ENCODE measurements at regions not wholly inside any gene's neighbourhood (a gene's known extent, or its start where the extent isn't known, plus 50 kb on each side); places are given as distances from the start of the nearest gene placed in this dataset.

DNA sequence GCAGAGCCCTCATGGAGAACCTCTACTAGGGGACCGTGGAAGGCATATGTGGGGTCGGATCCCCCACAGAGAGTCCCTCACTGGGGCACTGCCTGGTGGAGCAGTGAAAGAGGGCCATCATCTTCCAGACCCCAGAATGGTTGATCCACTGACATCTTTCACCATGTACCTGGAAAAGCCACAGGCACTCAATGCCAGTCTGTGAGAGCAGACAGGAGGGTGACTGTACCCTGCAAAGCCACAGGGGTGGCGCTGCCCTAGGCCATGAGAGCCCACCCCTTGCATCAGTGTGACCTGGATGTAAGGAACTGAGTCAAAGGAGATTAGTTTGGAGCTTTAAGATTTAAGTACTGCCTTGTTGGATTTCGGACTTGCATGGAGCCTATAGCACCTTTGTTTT, 1276.7 kb upstream of the PRMT6 start (continued):
- TF ChIP-seq DPF2 (IDR thresholded peaks at IDR 0.05), result no peak

DNA sequence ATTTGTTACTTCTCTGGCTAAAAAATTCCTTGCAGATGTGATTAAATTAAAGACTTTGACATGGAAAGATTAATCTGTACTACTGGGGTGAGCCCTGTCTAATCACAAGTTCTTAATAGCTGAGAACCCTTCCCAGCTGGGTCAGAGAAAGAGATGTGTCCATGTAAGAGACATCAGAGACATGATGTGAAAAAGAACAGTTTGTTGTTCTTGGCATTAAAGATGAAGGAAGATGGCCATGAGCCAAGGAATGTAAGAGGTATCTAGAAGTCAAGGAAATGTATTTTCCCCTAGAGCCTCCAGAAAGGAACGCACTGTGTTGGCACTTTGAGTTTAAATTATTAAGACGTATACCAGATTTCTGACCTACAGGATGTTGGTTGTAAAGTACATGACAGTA, 1271.5 kb upstream of the PRMT6 start:
- ChIA-PET RAD21 (ENCODE audit: unreplicated experiment) (no interaction called here), POLR2A (no interaction called here), SMC1A (ENCODE audit: uncharacterized antibody, unreplicated experiment) (interaction anchor here (2.9 kb wide), 1 partner anchor 9 kb away, joined by 9 read pairs; no protein-coding TSS in a partner anchor), CTCF (interaction anchor here (1.0 kb wide), 1 partner anchor 1137 kb away, joined by 4 read pairs; no protein-coding TSS in a partner anchor)
- FAIRE-seq (no peak), ATAC-seq (no peak), DNase-seq (ENCODE audit: low read depth, low spot score) (no peak)
- whole genome bisulfite sequencing (ENCODE audit: insufficient coverage, insufficient replicate concordance, low lambda C conversion rate, missing lambda C conversion rate), result 64% methylated on average over 2 of the region's 2 CpGs
- Histone ChIP-seq H3K9me3 (replicated peaks; ENCODE audit: control insufficient read depth, insufficient read depth, low read length) (no peaks in the 10 kb centered on the region), H3K27ac (ENCODE audit: control insufficient read depth, insufficient read depth) (no peak overlapping the region), H4K20me1 (ENCODE audit: control insufficient read depth, insufficient read depth) (no peaks in the 10 kb centered on the region), H3K4me1 (ENCODE audit: control insufficient read depth, insufficient read depth, low read length) (no peaks in the 10 kb centered on the region), H3K4me2 (ENCODE audit: control insufficient read depth, insufficient read depth) (no peak overlapping the region), H2AFZ (ENCODE audit: control insufficient read depth, low read depth, low read length) (no peak overlapping the region), H3K27me3 (replicated peaks in 1 of 2; ENCODE audit: control insufficient read depth in 2 of 2, insufficient read depth in 2 of 2, low read length in 1 of 2) (no peaks in the 10 kb centered on the region), H3K4me3 (no peak overlapping the region), H3K36me3 (ENCODE audit: control insufficient read depth in 2 of 2, insufficient read depth in 2 of 2, low read length in 1 of 2) (no peaks in the 10 kb centered on the region), H3K79me2 (ENCODE audit: control insufficient read depth, insufficient read depth, low read length) (no peaks in the 10 kb centered on the region), H3K9ac (ENCODE audit: control insufficient read depth, insufficient read depth, low read length) (no peak overlapping the region)
- intact Hi-C loops (cut with micrococcal nuclease; ENCODE audit: unreplicated experiment), result no loop called here
- in situ Hi-C loops (cut with MboI), result no loop called here
- no TSS peak for BruUV-seq (replicated peaks)
- TF ChIP-seq, protein P1, sequence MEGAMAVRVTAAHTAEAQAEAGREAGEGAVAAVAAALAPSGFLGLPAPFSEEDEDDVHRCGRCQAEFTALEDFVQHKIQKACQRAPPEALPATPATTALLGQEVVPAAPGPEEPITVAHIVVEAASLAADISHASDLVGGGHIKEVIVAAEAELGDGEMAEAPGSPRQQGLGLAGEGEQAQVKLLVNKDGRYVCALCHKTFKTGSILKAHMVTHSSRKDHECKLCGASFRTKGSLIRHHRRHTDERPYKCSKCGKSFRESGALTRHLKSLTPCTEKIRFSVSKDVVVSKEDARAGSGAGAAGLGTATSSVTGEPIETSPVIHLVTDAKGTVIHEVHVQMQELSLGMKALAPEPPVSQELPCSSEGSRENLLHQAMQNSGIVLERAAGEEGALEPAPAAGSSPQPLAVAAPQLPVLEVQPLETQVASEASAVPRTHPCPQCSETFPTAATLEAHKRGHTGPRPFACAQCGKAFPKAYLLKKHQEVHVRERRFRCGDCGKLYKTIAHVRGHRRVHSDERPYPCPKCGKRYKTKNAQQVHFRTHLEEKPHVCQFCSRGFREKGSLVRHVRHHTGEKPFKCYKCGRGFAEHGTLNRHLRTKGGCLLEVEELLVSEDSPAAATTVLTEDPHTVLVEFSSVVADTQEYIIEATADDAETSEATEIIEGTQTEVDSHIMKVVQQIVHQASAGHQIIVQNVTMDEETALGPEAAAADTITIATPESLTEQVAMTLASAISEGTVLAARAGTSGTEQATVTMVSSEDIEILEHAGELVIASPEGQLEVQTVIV (IDR thresholded peaks at IDR 0.05; ENCODE audit: borderline replicate concordance, partially characterized antibody), result no peak
- TF ChIP-seq, protein P2, sequence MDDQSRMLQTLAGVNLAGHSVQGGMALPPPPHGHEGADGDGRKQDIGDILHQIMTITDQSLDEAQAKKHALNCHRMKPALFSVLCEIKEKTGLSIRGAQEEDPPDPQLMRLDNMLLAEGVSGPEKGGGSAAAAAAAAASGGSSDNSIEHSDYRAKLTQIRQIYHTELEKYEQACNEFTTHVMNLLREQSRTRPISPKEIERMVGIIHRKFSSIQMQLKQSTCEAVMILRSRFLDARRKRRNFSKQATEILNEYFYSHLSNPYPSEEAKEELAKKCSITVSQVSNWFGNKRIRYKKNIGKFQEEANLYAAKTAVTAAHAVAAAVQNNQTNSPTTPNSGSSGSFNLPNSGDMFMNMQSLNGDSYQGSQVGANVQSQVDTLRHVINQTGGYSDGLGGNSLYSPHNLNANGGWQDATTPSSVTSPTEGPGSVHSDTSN (IDR thresholded peaks at IDR 0.05; ENCODE audit: insufficient replicate concordance, low read depth, low read length), result no peak
- no peak for TF ChIP-seq SUZ12 (IDR thresholded peaks at IDR 0.05; ENCODE audit: unreplicated experiment)
- no peak for TF ChIP-seq SREBF1 (IDR thresholded peaks at IDR 0.05; ENCODE audit: low read length)
- TF ChIP-seq, protein P3, sequence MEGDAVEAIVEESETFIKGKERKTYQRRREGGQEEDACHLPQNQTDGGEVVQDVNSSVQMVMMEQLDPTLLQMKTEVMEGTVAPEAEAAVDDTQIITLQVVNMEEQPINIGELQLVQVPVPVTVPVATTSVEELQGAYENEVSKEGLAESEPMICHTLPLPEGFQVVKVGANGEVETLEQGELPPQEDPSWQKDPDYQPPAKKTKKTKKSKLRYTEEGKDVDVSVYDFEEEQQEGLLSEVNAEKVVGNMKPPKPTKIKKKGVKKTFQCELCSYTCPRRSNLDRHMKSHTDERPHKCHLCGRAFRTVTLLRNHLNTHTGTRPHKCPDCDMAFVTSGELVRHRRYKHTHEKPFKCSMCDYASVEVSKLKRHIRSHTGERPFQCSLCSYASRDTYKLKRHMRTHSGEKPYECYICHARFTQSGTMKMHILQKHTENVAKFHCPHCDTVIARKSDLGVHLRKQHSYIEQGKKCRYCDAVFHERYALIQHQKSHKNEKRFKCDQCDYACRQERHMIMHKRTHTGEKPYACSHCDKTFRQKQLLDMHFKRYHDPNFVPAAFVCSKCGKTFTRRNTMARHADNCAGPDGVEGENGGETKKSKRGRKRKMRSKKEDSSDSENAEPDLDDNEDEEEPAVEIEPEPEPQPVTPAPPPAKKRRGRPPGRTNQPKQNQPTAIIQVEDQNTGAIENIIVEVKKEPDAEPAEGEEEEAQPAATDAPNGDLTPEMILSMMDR (IDR thresholded peaks at IDR 0.05 in 2 of 3, conservative IDR thresholded peaks at IDR 0.05 in 1 of 3; ENCODE audit: control insufficient read depth in 2 of 3, extremely low read depth in 1 of 3, insufficient read depth in 1 of 3, low read depth in 3 of 3, low read length in 3 of 3), result no peak
- TF ChIP-seq, protein P4, sequence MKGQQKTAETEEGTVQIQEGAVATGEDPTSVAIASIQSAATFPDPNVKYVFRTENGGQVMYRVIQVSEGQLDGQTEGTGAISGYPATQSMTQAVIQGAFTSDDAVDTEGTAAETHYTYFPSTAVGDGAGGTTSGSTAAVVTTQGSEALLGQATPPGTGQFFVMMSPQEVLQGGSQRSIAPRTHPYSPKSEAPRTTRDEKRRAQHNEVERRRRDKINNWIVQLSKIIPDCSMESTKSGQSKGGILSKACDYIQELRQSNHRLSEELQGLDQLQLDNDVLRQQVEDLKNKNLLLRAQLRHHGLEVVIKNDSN (IDR thresholded peaks at IDR 0.05; ENCODE audit: borderline replicate concordance, extremely low read length, insufficient read depth, low read depth, low read length), result no peak
- TF ChIP-seq SMAD5 (IDR thresholded peaks at IDR 0.05; ENCODE audit: low read depth), result no peak
- no peak for TF ChIP-seq NR2C1 (IDR thresholded peaks at IDR 0.05)
- no peak for TF ChIP-seq ZNF384 (IDR thresholded peaks at IDR 0.05; ENCODE audit: borderline replicate concordance, low read depth, low read length)
- TF ChIP-seq FOXM1 (IDR thresholded peaks at IDR 0.05; ENCODE audit: low read depth, low read length), result no peak
- no peak for TF ChIP-seq CREM (IDR thresholded peaks at IDR 0.05; ENCODE audit: low read depth)
- TF ChIP-seq, protein P5, sequence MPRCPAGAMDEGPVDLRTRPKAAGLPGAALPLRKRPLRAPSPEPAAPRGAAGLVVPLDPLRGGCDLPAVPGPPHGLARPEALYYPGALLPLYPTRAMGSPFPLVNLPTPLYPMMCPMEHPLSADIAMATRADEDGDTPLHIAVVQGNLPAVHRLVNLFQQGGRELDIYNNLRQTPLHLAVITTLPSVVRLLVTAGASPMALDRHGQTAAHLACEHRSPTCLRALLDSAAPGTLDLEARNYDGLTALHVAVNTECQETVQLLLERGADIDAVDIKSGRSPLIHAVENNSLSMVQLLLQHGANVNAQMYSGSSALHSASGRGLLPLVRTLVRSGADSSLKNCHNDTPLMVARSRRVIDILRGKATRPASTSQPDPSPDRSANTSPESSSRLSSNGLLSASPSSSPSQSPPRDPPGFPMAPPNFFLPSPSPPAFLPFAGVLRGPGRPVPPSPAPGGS (IDR thresholded peaks at IDR 0.05; ENCODE audit: borderline replicate concordance, insufficient read depth, low read depth, low read length, poor library complexity, severe bottlenecking), result no peak
- no peak for TF ChIP-seq TCF7 (IDR thresholded peaks at IDR 0.05; ENCODE audit: borderline replicate concordance)

Data from GM12878 (cell line).